Neural crest cell (in vitro differentiated cells): ENCODE measurements at regions not wholly inside any gene's neighbourhood (a gene's known extent, or its start where the extent isn't known, plus 50 kb on each side); places are given as distances from the start of the nearest gene placed in this dataset.

Experiments used
- DNase-seq: peaks from one replicate; pipeline ENCODE4 v3.0.0; 2021; ENCODE audit warnings: low read depth, mixed read lengths, low spot score
- H3K27ac Mint-ChIP-seq: one replicate; pipeline ENCODE4 v1.8.0; 2021; ENCODE audit warnings: mild to moderate bottlenecking, mixed read lengths; ENCODE audit not compliant: unreplicated experiment
- H3K27me3 Mint-ChIP-seq: 2 replicates; pipeline ENCODE4 v1.8.0; 2021; ENCODE audit warnings: low read depth, mild to moderate bottlenecking, mixed read lengths
- H3K36me3 Mint-ChIP-seq: 2 replicates; pipeline ENCODE4 v1.8.0; 2021; ENCODE audit warnings: low read depth, mild to moderate bottlenecking, mixed read lengths
- H3K4me1 Mint-ChIP-seq: 2 replicates; pipeline ENCODE4 v1.8.0; 2021; ENCODE audit warnings: mixed read lengths
- H3K4me3 Mint-ChIP-seq: one replicate; pipeline ENCODE4 v1.8.0; 2021; ENCODE audit warnings: mild to moderate bottlenecking, mixed read lengths
- H3K9me3 Mint-ChIP-seq: 2 replicates; pipeline ENCODE4 v1.8.0; 2021; ENCODE audit warnings: mixed read lengths
- TF ChIP-seq, protein P1 (sequence below): fragments of 200-600 bp; sonication (generic); conservative IDR thresholded peaks from 2 replicates; pipeline ENCODE4 v1.5.0; 2021; ENCODE audit warnings: antibody characterized with exemption, mild to moderate bottlenecking

DNA sequence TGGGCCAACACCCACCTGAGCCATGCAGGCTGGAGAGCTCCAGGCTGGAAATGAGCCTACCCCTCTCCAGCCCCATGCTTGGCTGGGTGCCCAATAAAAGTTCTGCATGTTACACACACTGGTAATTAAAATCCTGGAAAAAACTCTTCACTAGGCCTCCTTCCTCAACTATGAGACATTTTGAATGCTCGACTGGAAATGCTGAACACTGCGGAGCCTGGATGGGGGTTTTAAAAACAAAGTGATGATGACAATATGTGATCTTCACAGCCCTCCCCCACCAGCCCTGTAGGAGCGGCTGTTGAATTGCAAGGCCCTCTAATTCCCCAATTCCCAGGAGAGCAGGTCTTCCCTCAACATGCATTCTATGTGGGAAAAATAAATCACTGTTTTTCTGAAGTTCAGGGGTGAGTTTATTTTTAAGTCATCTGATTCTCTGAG is 179.2 kb downstream of the TTC32 start:
- no peaks in the 10 kb centered on the region for H3K36me3 Mint-ChIP-seq
- H3K27me3 Mint-ChIP-seq: no peaks in the 10 kb centered on the region
- DNase-seq: no peak
- H3K27ac Mint-ChIP-seq: no peak overlapping the region
- no peaks in the 10 kb centered on the region for H3K4me1 Mint-ChIP-seq
- H3K9me3 Mint-ChIP-seq: peaks cover 8% of the 10 kb centered on the region
- no peak overlapping the region for H3K4me3 Mint-ChIP-seq
- TF ChIP-seq, protein P1, sequence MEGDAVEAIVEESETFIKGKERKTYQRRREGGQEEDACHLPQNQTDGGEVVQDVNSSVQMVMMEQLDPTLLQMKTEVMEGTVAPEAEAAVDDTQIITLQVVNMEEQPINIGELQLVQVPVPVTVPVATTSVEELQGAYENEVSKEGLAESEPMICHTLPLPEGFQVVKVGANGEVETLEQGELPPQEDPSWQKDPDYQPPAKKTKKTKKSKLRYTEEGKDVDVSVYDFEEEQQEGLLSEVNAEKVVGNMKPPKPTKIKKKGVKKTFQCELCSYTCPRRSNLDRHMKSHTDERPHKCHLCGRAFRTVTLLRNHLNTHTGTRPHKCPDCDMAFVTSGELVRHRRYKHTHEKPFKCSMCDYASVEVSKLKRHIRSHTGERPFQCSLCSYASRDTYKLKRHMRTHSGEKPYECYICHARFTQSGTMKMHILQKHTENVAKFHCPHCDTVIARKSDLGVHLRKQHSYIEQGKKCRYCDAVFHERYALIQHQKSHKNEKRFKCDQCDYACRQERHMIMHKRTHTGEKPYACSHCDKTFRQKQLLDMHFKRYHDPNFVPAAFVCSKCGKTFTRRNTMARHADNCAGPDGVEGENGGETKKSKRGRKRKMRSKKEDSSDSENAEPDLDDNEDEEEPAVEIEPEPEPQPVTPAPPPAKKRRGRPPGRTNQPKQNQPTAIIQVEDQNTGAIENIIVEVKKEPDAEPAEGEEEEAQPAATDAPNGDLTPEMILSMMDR: no peak

GRCh38 chr2:19720306-19720705 is 181.5 kb downstream of the TTC32 start:
- DNase-seq: no peak
- H3K9me3 Mint-ChIP-seq: peaks cover 4% of the 10 kb centered on the region
- TF ChIP-seq, protein P1: no peak
- no peak overlapping the region for H3K4me3 Mint-ChIP-seq
- no peak overlapping the region for H3K27ac Mint-ChIP-seq
- H3K36me3 Mint-ChIP-seq: no peaks in the 10 kb centered on the region
- H3K4me1 Mint-ChIP-seq: no peaks in the 10 kb centered on the region
- no peaks in the 10 kb centered on the region for H3K27me3 Mint-ChIP-seq

GRCh38 chr2:19719540-19719939 is 182.2 kb downstream of the TTC32 start:
- no peaks in the 10 kb centered on the region for H3K36me3 Mint-ChIP-seq
- no peak for DNase-seq
- no peak overlapping the region for H3K4me3 Mint-ChIP-seq
- peaks cover 4% of the 10 kb centered on the region for H3K9me3 Mint-ChIP-seq
- H3K27ac Mint-ChIP-seq: no peak overlapping the region
- TF ChIP-seq, protein P1: no peak
- H3K27me3 Mint-ChIP-seq: no peaks in the 10 kb centered on the region
- H3K4me1 Mint-ChIP-seq: no peaks in the 10 kb centered on the region

GRCh38 chr2:19717446-19717845 is 184.3 kb downstream of the TTC32 start:
- Mint-ChIP-seq H3K36me3 (no peaks in the 10 kb centered on the region), H3K4me3 (no peak overlapping the region), H3K27ac (no peak overlapping the region), H3K4me1 (no peaks in the 10 kb centered on the region), H3K27me3 (no peaks in the 10 kb centered on the region), H3K9me3 (peaks cover 4% of the 10 kb centered on the region)
- no peak for DNase-seq
- TF ChIP-seq, protein P1: no peak

GRCh38 chr2:19714926-19715325 is 186.9 kb downstream of the TTC32 start:
- no peak for DNase-seq
- TF ChIP-seq, protein P1: no peak
- H3K27ac Mint-ChIP-seq: no peak overlapping the region

GRCh38 chr2:19712850-19713249 is 188.9 kb downstream of the TTC32 start:
- Mint-ChIP-seq H3K27ac (no peak overlapping the region), H3K4me3 (no peak overlapping the region), H3K9me3 (peaks cover 3% of the 10 kb centered on the region), H3K27me3 (no peaks in the 10 kb centered on the region), H3K4me1 (peaks cover 11% of the 10 kb centered on the region), H3K36me3 (no peaks in the 10 kb centered on the region)
- TF ChIP-seq, protein P1: no peak
- DNase-seq: no peak

More at GRCh38 chr2:19714926-19715325, 186.9 kb downstream of the TTC32 start:
- Mint-ChIP-seq H3K36me3 (no peaks in the 10 kb centered on the region), H3K27me3 (no peaks in the 10 kb centered on the region), H3K4me3 (no peak overlapping the region), H3K9me3 (peaks cover 3% of the 10 kb centered on the region), H3K4me1 (peaks cover 11% of the 10 kb centered on the region)
